Activated naive CD8-positive, alpha-beta T cell treated with anti-CD3 and anti-CD28 coated beads, Interleukin-2, amount 10 ng/mL, durations not matched to agents 7 days and 5 days (primary cell): ENCODE measurements at regions not wholly inside any gene's neighbourhood (a gene's known extent, or its start where the extent isn't known, plus 50 kb on each side); places are given as distances from the start of the nearest gene placed in this dataset.
"Not testable (repeated sequence)": the region's sequence is repeated elsewhere in the genome, so short reads cannot be mapped to it uniquely, and the experiment has no call there.

Experiments used
- ATAC-seq: fragments of 150-1000 bp; cut with Tn5 transposase; one replicate; pipeline ENCODE4 v1.10.0; 2021; ENCODE audit warnings: low read depth, moderate library complexity
- POLR2A ChIA-PET: fragments of 350-600 bp; sonication (Branson Sonifier 250); formaldehyde crosslinking; loops from one replicate; lab custom pipeline; 2021; ENCODE audit warnings: antibody characterized with exemption; lab: Charles Lee
- DNase-seq: peaks from one replicate; pipeline ENCODE4 v3.0.0; 2021
- H3K27ac Mint-ChIP-seq: one replicate; pipeline ENCODE4 v1.8.0; 2022; ENCODE audit warnings: mild to moderate bottlenecking, mixed read lengths
- H3K27me3 Mint-ChIP-seq: one replicate; pipeline ENCODE4 v1.8.0; 2022; ENCODE audit warnings: mild to moderate bottlenecking, moderate library complexity, mixed read lengths
- H3K36me3 Mint-ChIP-seq: one replicate; pipeline ENCODE4 v1.8.0; 2021; ENCODE audit warnings: mild to moderate bottlenecking, mixed read lengths
- H3K4me1 Mint-ChIP-seq: one replicate; pipeline ENCODE4 v1.8.0; 2021; ENCODE audit warnings: mixed read lengths
- H3K4me3 Mint-ChIP-seq: one replicate; pipeline ENCODE4 v1.8.0; 2022; ENCODE audit warnings: mild to moderate bottlenecking, moderate library complexity, mixed read lengths
- H3K9me3 Mint-ChIP-seq: one replicate; pipeline ENCODE4 v1.8.0; 2021; ENCODE audit warnings: mixed read lengths

DNA sequence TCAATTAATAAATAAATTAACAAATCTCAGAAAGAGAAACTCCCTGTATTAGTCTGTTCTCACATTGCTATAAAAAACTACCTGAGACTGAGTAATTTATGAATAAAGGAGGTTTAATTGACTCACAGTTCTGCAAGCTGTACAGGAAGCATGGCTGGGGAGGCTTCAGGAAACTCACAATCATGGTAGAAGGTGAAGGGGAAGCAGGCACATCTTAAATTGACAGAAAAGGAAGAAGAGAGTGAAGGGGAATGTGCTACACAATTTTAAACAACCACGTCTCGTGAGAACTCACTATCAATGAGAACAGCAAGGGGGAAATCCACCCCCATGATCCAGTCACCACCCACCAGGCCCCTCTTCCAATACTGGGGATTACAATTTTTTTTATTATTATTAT, 358.3 kb upstream of the KIAA1217 start:
- H3K9me3 Mint-ChIP-seq: peaks cover 14% of the 10 kb centered on the region
- DNase-seq (no peak), ATAC-seq (no peak)
- POLR2A ChIA-PET: no interaction called here
- no peak overlapping the region for H3K4me3 Mint-ChIP-seq
- no peaks in the 10 kb centered on the region for H3K4me1 Mint-ChIP-seq
- H3K27me3 Mint-ChIP-seq: no peaks in the 10 kb centered on the region
- no peaks in the 10 kb centered on the region for H3K36me3 Mint-ChIP-seq
- no peak overlapping the region for H3K27ac Mint-ChIP-seq

DNA sequence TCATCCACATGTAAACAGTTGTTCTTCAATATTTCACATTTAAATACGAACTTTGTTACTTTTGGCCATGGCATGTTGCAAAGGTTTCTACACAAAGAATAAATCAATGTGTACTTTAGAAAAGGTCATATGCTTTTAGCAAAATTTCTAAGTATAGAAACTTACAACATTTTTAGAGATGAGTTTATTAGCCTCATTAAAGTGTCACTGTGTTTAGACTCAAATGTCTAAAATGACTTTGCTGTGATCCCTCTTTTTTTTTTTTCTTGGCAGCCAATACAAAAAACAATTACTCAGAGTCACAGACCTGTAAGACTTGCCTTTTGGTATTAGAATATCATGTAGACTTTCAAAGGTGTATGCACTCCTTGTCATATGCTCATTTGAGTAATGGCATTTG, 349.3 kb upstream of the KIAA1217 start:
- H3K4me1 Mint-ChIP-seq: no peaks in the 10 kb centered on the region
- no peaks in the 10 kb centered on the region for H3K27me3 Mint-ChIP-seq
- POLR2A ChIA-PET: no interaction called here
- H3K9me3 Mint-ChIP-seq: no peaks in the 10 kb centered on the region
- no peaks in the 10 kb centered on the region for H3K36me3 Mint-ChIP-seq
- no peak overlapping the region for H3K27ac Mint-ChIP-seq
- DNase-seq (no peak), ATAC-seq (no peak)
- H3K4me3 Mint-ChIP-seq: no peak overlapping the region

DNA sequence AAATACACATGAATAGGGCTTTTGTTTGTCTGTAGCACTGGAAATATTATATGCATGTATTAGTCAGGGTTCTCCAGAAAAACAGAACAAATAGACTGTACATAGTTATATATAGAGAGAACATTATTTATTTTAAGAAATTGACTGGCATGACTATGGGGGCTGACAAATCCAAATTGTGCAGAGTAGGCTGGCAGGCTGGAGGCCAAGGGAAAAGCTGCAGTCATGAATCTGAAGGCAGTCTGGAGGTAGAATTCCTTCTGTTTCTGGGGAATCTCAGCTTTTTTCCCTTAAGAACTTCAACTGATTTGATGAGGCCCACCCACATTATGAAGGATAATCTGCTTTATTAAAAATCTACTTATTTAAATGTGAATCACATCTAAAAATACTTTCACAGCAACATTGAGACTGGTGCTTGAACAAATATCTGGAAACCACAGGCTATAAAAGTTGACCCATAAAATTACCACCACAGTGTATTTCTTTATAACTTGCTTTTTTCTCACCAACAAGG, 344.2 kb upstream of the KIAA1217 start:
- DNase-seq: no peak
- H3K27ac Mint-ChIP-seq: no peak overlapping the region
- H3K36me3 Mint-ChIP-seq: no peaks in the 10 kb centered on the region
- no peaks in the 10 kb centered on the region for H3K4me1 Mint-ChIP-seq
- no peaks in the 10 kb centered on the region for H3K27me3 Mint-ChIP-seq
- no peak for ATAC-seq
- POLR2A ChIA-PET: no interaction called here
- H3K4me3 Mint-ChIP-seq: no peak overlapping the region
- no peaks in the 10 kb centered on the region for H3K9me3 Mint-ChIP-seq

DNA sequence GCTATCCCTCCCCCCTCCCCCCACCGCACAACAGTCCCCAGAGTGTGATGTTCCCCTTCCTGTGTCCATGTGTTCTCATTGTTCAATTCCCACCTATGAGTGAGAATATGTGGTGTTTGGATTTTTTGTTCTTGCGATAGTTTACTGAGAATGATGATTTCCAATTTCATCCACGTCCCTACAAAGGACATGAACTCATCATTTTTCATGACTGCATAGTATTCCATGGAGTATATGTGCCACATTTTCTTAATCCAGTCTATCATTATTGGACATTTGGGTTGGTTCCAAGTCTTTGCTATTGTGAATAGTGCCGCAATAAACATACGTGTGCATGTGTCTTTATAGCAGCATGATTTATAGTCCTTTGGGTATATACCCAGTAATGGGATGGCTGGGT, 342.0 kb upstream of the KIAA1217 start:
- ATAC-seq, H3K27me3 Mint-ChIP-seq, H3K9me3 Mint-ChIP-seq, POLR2A ChIA-PET, H3K4me3 Mint-ChIP-seq, DNase-seq, H3K36me3 Mint-ChIP-seq, H3K4me1 Mint-ChIP-seq, H3K27ac Mint-ChIP-seq: not testable (repeated sequence)

DNA sequence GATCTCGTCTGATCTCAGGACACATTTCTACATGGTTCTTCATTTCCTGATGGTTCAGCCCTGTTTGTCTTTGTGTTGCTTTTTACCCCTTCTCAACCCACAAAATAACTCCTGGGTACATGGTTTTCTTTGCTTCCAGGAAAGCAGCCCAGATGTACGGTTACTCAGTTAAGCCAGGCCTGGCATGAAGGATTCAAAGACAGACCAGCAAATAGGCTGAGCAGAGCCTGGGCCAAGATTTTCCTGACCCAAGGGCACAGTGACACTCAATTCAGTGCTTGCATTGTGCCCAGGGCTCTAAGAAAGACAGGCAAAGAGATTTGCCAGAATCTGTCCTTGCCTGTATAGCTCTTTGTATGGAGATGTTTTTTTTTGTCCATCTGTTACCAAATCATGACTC, 340.8 kb upstream of the KIAA1217 start:
- no peak overlapping the region for H3K4me3 Mint-ChIP-seq
- no peaks in the 10 kb centered on the region for H3K27me3 Mint-ChIP-seq
- ATAC-seq (no peak), DNase-seq (no peak)
- no peak overlapping the region for H3K27ac Mint-ChIP-seq
- no peaks in the 10 kb centered on the region for H3K9me3 Mint-ChIP-seq
- POLR2A ChIA-PET: no interaction called here
- no peaks in the 10 kb centered on the region for H3K36me3 Mint-ChIP-seq
- no peaks in the 10 kb centered on the region for H3K4me1 Mint-ChIP-seq

DNA sequence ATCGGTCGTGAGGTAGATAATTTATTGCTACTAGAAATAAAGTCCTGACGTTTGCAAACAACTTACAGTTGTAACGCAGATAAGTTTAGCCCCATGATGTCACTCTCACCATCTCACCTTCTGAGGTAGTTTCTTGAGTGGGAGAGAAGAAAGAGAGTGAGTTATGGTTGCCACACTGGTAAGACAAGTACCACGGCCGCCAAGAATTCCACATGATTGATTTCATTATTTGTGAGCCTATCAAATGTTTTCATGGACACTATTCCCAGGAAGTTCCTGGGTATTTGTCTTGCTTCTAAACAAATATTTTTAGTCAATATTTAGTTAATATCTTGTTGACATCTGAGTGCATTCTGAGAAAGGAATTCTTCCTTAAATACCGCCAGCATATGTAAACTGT, 339.4 kb upstream of the KIAA1217 start:
- Mint-ChIP-seq H3K4me1 (no peaks in the 10 kb centered on the region), H3K36me3 (no peaks in the 10 kb centered on the region), H3K27me3 (no peaks in the 10 kb centered on the region), H3K9me3 (peaks cover 1% of the 10 kb centered on the region), H3K4me3 (no peak overlapping the region), H3K27ac (no peak overlapping the region)
- POLR2A ChIA-PET: no interaction called here
- no peak for DNase-seq
- ATAC-seq: no peak

DNA sequence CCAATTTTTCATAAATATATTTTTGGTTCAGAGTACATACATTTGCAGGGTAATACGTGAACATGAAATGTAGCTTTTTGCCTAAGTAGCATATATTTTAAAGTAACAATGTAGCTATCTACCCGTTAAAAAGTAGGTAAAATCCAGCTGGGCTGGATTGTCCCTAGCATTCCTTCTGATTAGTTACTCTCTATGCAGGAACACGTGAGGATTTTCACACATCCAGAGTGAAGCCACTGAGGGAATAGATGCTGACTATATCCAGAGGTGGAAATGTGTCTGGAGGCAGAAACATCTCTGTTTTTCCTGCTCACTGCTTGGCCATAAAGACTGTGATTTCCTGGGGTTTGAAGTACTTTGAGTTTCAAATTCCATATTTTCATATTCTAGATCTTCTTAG, 338.9 kb upstream of the KIAA1217 start:
- no peak overlapping the region for H3K27ac Mint-ChIP-seq
- no peaks in the 10 kb centered on the region for H3K27me3 Mint-ChIP-seq

DNA sequence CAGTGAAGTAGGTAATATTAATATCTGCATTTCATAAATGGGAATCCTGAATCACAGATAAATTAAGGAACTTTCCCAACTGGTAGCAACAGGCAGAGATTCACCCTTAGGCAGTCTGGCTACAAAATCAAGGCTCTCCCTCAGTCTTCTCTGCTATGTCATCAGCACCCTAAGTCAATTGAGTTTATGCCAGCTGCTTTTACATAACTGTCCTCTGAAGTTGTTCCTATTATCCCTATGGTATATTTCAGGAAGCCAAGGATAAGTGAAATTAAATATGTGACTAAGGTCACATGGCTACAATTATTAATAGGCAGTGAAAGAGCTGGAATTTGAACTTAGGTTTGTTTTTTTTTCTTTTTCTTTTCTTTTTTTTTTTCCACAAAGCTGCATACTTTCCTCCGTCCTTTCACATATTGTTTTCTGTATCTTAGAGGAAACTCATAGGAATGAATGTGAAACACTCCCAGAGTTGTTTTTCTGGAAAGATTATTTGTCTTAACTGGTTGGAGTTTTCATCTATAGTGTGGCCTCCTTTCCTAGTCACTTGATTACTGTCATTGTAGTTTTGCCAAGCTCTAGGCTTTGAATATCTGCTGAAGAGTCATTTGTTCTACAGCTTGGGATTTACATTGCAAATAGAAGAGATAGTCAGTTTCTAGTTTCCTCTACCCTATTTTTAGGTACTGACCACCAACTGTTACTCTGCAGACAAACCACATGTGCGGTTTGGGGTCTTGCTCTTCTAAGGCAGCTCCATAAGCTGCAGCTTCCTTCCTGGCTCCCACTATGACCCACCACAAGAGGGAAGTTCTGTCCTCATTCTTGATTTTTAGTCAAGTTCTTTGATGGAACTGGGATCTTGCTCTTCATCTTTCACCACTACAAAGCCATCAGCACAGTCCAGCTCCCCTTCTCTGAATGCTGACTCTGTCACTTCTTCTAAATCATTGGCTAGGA, 338.0 kb upstream of the KIAA1217 start:
- ATAC-seq (no peak), DNase-seq (no peak)
- Mint-ChIP-seq H3K36me3 (no peaks in the 10 kb centered on the region), H3K27me3 (no peaks in the 10 kb centered on the region), H3K4me3 (no peak overlapping the region), H3K27ac (no peak overlapping the region), H3K9me3 (peaks cover 3% of the 10 kb centered on the region), H3K4me1 (no peaks in the 10 kb centered on the region)
- POLR2A ChIA-PET: no interaction called here

More for the DNA sequence above, 338.9 kb upstream of the KIAA1217 start:
- Mint-ChIP-seq H3K4me3 (no peak overlapping the region), H3K9me3 (peaks cover 1% of the 10 kb centered on the region), H3K4me1 (no peaks in the 10 kb centered on the region), H3K36me3 (no peaks in the 10 kb centered on the region)
- POLR2A ChIA-PET: no interaction called here
- no peak for DNase-seq
- ATAC-seq: no peak

DNA sequence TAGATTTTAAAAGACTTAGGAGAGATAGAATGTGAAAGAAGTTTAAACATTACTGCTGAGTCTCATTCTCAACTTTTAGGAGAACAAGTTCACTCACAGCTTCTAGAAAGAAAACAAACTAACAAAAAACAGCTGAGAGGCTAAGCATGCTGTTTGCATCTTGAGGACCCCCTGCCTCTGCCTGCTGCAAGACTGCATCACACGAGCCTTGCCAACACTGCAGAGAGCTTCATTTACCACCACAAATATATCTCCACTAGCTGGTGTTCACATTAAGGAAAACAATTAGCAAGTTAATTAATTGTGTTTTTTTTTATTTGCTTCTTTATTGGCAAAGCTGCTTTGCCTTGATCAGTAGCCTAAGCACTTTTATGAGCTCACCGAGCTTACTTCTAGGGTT, 336.6 kb upstream of the KIAA1217 start:
- no peak for ATAC-seq
- peaks cover 3% of the 10 kb centered on the region for H3K9me3 Mint-ChIP-seq
- H3K27ac Mint-ChIP-seq: no peak overlapping the region
- DNase-seq: no peak
- H3K4me1 Mint-ChIP-seq: no peaks in the 10 kb centered on the region
- no peaks in the 10 kb centered on the region for H3K36me3 Mint-ChIP-seq
- no peak overlapping the region for H3K4me3 Mint-ChIP-seq
- POLR2A ChIA-PET: no interaction called here
- no peaks in the 10 kb centered on the region for H3K27me3 Mint-ChIP-seq

DNA sequence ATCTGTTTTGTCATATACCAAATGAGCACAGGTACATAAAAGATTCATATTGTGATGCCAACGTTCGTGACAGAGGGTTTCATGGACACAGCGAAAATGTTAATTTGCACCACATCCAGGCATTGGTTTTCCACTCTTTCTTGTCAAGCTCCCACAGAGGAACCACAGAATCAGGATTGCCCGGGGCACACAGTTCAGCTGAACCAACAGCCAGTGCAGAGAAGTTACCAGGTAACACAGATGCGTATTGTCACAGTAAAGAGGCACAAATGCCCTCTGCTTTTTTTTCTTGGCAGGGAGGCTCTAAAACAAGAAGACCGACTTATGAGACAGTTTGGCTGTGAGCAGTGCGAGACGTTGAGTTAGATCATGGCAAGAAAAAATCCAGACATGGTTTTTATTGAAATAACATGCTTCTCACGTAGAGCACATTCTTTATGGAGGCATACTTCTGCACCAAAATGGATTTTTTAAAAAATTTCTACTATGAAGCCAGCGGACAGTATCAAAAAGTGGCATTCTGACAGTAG, 331.1 kb upstream of the KIAA1217 start:
- ATAC-seq: no peak
- POLR2A ChIA-PET: no interaction called here
- H3K27ac Mint-ChIP-seq: no peak overlapping the region
- H3K36me3 Mint-ChIP-seq: no peaks in the 10 kb centered on the region
- peaks cover 3% of the 10 kb centered on the region for H3K9me3 Mint-ChIP-seq
- H3K4me1 Mint-ChIP-seq: no peaks in the 10 kb centered on the region
- no peaks in the 10 kb centered on the region for H3K27me3 Mint-ChIP-seq
- no peak overlapping the region for H3K4me3 Mint-ChIP-seq
- no peak for DNase-seq

DNA sequence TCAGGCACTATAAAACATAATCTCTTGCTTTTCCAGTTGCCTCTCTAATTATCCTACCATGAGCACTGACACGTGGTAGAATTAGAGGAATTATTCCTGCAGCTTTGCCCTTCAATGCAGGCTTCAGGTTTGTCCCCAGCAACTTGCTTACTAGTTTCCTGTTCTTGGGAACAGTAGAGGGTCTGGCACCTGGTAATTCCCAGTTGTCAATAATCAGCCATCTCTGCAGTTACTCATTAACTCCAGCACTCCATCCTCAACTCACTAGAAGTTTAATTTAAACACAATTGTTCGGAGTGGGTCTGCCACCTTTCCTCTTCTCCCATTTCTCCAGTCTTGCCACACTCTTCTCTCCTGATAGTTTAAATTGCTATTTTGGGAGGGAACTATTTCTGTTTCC, 324.3 kb upstream of the KIAA1217 start:
- H3K4me1 Mint-ChIP-seq: no peaks in the 10 kb centered on the region
- peaks cover 2% of the 10 kb centered on the region for H3K27me3 Mint-ChIP-seq
- H3K36me3 Mint-ChIP-seq: no peaks in the 10 kb centered on the region
- POLR2A ChIA-PET: no interaction called here
- no peak overlapping the region for H3K27ac Mint-ChIP-seq
- no peak overlapping the region for H3K4me3 Mint-ChIP-seq
- DNase-seq: no peak
- ATAC-seq: no peak
- no peaks in the 10 kb centered on the region for H3K9me3 Mint-ChIP-seq

DNA sequence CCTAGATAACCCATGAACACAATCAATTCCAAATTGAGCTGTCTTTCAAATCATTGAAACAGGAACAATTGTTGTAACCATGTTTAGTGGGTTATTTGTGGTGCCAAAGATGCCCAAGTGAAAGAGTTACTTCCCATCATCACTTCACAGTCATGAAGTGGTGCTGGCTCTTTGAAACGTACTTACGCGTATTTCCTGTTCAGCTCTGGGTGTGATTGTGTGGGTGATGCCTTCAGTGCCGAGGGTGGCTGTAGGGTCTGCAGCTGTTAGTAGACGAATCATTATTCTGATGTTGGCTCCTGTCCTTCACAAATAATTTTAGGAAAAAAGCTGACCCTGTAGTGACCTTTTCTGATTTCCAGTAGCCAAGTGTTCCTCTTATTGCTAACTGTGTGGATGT, 323.1 kb upstream of the KIAA1217 start:
- no peak for DNase-seq
- no peaks in the 10 kb centered on the region for H3K4me1 Mint-ChIP-seq
- peaks cover 2% of the 10 kb centered on the region for H3K27me3 Mint-ChIP-seq
- no peaks in the 10 kb centered on the region for H3K36me3 Mint-ChIP-seq
- ATAC-seq: no peak
- no peak overlapping the region for H3K27ac Mint-ChIP-seq
- no peaks in the 10 kb centered on the region for H3K9me3 Mint-ChIP-seq
- POLR2A ChIA-PET: no interaction called here
- H3K4me3 Mint-ChIP-seq: no peak overlapping the region

DNA sequence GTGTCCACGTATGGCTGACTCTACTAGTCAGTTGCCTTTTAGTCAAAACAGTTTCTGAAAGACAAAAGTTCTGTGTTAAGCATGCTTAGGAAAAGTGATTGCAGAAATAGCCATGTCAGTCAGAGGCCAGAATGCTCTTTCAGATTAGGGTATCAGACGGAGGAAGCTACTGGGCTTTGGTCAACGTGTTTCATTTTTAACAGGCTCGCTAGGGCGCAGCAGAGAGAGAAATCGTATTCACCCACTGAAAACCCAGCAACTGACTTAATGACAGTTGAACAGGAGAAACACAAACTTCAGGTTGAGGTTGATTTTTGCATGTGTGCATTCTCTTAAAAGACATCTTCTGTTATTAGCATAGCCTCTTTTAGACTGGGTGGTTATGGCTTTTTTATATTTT, 322.6 kb upstream of the KIAA1217 start:
- POLR2A ChIA-PET: no interaction called here
- Mint-ChIP-seq H3K36me3 (no peaks in the 10 kb centered on the region), H3K4me3 (no peak overlapping the region), H3K9me3 (no peaks in the 10 kb centered on the region), H3K27me3 (peaks cover 2% of the 10 kb centered on the region), H3K27ac (no peak overlapping the region), H3K4me1 (no peaks in the 10 kb centered on the region)
- no peak for DNase-seq
- ATAC-seq: no peak

DNA sequence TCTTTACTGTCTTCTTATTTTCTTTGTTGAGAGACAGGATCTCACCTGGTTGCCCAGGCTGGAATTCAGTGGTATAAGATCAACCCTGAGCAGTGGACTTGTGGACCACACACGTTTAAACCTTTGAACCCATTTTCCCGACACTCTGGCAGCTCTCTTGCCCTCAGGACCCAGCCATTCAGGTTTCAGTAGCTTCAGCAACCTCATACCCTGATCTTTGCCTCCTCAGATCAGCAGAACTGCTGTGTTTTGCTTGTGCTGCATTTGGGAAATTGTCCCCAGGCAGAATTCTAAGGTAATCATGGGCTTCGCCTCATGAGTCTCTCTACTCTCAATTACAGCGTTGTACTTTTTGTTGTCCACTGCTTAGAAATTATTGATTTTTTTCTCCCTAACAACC, 317.6 kb upstream of the KIAA1217 start:
- DNase-seq (no peak), ATAC-seq (no peak)
- no peak overlapping the region for H3K4me3 Mint-ChIP-seq
- no peak overlapping the region for H3K27ac Mint-ChIP-seq
- POLR2A ChIA-PET: no interaction called here
- H3K4me1 Mint-ChIP-seq: no peaks in the 10 kb centered on the region
- no peaks in the 10 kb centered on the region for H3K9me3 Mint-ChIP-seq
- H3K36me3 Mint-ChIP-seq: no peaks in the 10 kb centered on the region
- no peaks in the 10 kb centered on the region for H3K27me3 Mint-ChIP-seq
